ENCODE measurements at regions not wholly inside any gene's neighbourhood (a gene's known extent, or its start where the extent isn't known, plus 50 kb on each side); places are given as distances from the start of the nearest gene placed in this dataset.
A peak's percentile ranks its signal among the peaks of the same experiment; 100 is the strongest.

DNA sequence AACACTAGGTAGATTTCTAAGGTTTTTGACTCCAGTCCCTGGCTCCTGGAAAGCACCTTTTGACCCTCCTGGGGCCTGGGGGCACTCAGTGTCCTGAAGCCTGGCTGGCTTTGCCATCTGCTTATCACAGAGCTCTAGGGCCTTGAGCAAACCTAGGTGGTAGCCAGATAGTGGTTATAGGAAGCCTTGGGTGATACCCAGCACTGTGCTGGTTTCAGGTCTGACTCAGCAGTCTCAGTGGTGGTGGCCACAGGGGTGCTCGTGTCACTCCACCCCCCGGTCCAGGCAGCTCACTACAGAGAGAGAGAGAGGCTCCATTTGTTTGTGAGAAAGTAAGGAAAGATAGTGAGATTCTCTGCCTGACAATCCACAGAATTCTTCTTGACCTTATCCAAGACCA lies 195.8 kb upstream of the ZFP42 start:
- intact Hi-C loops (cut with DNase I) = no loop called here
- H3K4me3 ChIP-seq = no peak overlapping the region
- H3K36me3 ChIP-seq = no peaks in the 10 kb centered on the region
- H3K27me3 ChIP-seq = no peaks in the 10 kb centered on the region
- H3K9me3 ChIP-seq = peaks cover 5 to 15% of the 10 kb centered on the region in 2 donors
- no peaks in the 10 kb centered on the region for H3K4me1 ChIP-seq
- H3K27ac ChIP-seq = no peak overlapping the region
- DNase-seq (ENCODE audit: low spot score in 2 of 2) = no peak
- TF ChIP-seq, protein P1, sequence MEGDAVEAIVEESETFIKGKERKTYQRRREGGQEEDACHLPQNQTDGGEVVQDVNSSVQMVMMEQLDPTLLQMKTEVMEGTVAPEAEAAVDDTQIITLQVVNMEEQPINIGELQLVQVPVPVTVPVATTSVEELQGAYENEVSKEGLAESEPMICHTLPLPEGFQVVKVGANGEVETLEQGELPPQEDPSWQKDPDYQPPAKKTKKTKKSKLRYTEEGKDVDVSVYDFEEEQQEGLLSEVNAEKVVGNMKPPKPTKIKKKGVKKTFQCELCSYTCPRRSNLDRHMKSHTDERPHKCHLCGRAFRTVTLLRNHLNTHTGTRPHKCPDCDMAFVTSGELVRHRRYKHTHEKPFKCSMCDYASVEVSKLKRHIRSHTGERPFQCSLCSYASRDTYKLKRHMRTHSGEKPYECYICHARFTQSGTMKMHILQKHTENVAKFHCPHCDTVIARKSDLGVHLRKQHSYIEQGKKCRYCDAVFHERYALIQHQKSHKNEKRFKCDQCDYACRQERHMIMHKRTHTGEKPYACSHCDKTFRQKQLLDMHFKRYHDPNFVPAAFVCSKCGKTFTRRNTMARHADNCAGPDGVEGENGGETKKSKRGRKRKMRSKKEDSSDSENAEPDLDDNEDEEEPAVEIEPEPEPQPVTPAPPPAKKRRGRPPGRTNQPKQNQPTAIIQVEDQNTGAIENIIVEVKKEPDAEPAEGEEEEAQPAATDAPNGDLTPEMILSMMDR (IDR thresholded peaks at IDR 0.05) = no peak

DNA sequence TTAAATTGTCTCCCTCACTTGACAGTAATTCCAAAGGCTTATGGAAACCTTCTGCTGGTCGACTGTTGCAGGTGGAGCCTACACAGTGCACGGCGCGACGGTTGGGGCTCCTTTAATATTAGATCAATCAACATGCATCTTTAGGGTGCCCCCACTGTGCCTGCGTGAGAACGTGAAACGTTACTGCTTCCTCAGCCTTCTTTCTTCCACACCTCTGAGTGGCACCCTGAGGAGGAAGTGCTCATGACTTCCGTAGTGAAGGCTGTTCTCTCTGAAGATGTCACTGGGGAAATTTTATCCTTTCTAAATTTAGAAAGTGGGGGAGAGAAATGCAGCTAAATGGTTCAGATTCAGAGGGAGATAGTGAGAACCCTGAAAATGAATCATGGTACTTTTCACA lies 184.0 kb upstream of the ZFP42 start:
- H3K27ac ChIP-seq = no peak overlapping the region
- H3K4me3 ChIP-seq = no peak overlapping the region
- DNase-seq (ENCODE audit: low spot score in 2 of 2) = no peak
- H3K27me3 ChIP-seq = no peaks in the 10 kb centered on the region
- H3K9me3 ChIP-seq = no peaks in the 10 kb centered on the region
- TF ChIP-seq, protein P1 (IDR thresholded peaks at IDR 0.05) = no peak
- no peaks in the 10 kb centered on the region for H3K36me3 ChIP-seq
- no peaks in the 10 kb centered on the region for H3K4me1 ChIP-seq
- intact Hi-C loops (cut with DNase I) = no loop called here

DNA sequence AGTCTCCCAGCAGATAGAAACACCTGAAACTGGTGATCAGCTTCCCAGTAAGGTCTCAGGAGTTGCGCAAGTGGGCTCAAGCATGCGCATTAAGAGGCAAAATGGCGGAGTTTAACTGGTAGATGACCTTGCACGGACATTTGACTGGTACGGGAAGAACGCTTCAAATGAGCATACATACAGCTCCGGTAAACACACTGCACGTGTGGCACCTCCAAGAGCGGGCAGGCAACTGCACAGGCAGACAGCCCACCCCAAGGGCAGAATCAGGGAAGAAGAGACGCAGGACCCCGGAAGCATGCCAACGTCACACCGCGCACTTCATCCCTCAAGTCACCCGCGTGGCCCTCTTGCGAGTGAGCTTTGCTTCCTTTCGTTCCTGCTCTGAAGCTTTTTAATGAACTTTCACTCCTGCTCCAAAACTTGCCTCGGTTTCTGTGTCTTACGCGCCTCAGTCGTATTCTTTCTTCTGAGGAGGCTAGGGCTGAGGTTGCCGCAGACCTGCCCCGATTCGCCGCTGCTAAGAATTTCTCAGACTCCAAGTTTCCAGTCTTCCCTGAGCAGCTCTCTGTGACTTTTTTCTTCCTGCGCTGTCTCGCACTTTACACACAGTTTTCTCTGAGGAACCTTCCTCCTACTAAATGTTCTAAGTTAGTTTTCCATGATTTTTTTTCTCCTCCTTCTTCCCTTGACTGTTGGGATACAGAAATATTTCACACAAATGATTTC lies 180.7 kb upstream of the ZFP42 start:
- intact Hi-C loops (cut with DNase I) = no loop called here
- DNase-seq (ENCODE audit: low spot score in 2 of 2) = no peak
- H3K4me3 ChIP-seq = peak overlapping the region in 1 of 2 donors; percentile 41
- H3K9me3 ChIP-seq = no peaks in the 10 kb centered on the region
- no peaks in the 10 kb centered on the region for H3K36me3 ChIP-seq
- H3K27ac ChIP-seq = no peak overlapping the region
- no peaks in the 10 kb centered on the region for H3K27me3 ChIP-seq
- TF ChIP-seq, protein P1 (IDR thresholded peaks at IDR 0.05) = no peak
- no peaks in the 10 kb centered on the region for H3K4me1 ChIP-seq

DNA sequence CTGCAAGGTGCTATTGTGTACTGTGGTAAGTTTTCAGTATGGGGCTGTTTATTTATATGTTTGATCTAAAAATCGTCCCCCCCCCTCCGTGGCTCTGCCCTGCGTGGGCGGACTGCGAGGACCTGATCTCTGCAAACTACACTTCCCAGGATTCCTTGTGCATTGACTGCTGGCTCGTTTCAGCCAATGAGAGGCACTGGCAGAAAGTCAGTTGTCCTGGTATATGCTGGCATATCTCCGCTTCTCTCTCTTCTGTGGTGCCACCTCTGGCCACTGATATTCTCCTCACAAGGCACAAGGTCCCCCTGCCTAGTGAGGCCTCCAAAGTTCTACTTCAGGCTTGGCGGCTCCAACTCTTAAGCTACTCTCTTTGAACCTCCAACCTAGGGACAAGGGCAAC lies 168.8 kb upstream of the ZFP42 start:
- H3K4me1 ChIP-seq = no peaks in the 10 kb centered on the region
- H3K4me3 ChIP-seq = no peak overlapping the region
- H3K27me3 ChIP-seq = no peaks in the 10 kb centered on the region
- no peak overlapping the region for H3K27ac ChIP-seq
- H3K36me3 ChIP-seq = no peaks in the 10 kb centered on the region
- no peak for DNase-seq (ENCODE audit: low spot score in 2 of 2)
- intact Hi-C loops (cut with DNase I) = no loop called here
- TF ChIP-seq, protein P1 (IDR thresholded peaks at IDR 0.05) = no peak
- H3K9me3 ChIP-seq = no peaks in the 10 kb centered on the region

DNA sequence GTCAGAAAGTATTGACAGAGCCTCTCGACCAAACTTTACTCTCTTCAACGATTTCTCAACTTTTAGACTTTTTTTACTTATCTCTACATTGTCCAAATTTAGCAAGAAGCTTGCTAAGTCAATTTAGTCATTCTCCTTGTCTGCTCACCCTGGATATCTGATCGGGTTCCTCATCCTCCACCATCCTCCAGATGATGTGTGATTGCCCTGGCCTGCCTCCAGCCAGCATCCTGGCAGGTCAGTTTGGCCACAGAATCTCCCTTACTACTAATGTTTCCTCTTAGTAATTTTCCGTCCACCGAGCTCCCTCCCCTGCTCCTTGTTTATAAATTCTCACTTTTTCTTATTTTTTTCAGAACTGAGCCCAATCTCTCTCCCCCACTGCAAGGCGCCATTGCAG lies 167.9 kb upstream of the ZFP42 start:
- H3K4me1 ChIP-seq = no peaks in the 10 kb centered on the region
- intact Hi-C loops (cut with DNase I) = no loop called here
- DNase-seq (ENCODE audit: low spot score in 2 of 2) = no peak

More for the DNA sequence above, 167.9 kb upstream of the ZFP42 start:
- Histone ChIP-seq H3K27ac (no peak overlapping the region), H3K4me3 (no peak overlapping the region), H3K9me3 (peaks cover 0 to 7% of the 10 kb centered on the region in 2 donors), H3K27me3 (no peaks in the 10 kb centered on the region), H3K36me3 (no peaks in the 10 kb centered on the region)
- TF ChIP-seq, protein P1 (IDR thresholded peaks at IDR 0.05) = no peak

Data from ascending aorta (tissue), 2 donors.